ENCODE measurements at regions not wholly inside any gene's neighbourhood (a gene's known extent, or its start where the extent isn't known, plus 50 kb on each side); places are given as distances from the start of the nearest gene placed in this dataset.

- intact Hi-C loops (cut with DNase I; ENCODE audit: low total_unique reads) = no loop called here
- Histone ChIP-seq H3K27me3 (no peaks in the 10 kb centered on the region), H3K27ac (no peak overlapping the region), H3K4me3 (no peak overlapping the region), H3K36me3 (no peaks in the 10 kb centered on the region), H3K4me1 (no peaks in the 10 kb centered on the region), H3K9me3 (no peaks in the 10 kb centered on the region)
- TF ChIP-seq, protein P1, sequence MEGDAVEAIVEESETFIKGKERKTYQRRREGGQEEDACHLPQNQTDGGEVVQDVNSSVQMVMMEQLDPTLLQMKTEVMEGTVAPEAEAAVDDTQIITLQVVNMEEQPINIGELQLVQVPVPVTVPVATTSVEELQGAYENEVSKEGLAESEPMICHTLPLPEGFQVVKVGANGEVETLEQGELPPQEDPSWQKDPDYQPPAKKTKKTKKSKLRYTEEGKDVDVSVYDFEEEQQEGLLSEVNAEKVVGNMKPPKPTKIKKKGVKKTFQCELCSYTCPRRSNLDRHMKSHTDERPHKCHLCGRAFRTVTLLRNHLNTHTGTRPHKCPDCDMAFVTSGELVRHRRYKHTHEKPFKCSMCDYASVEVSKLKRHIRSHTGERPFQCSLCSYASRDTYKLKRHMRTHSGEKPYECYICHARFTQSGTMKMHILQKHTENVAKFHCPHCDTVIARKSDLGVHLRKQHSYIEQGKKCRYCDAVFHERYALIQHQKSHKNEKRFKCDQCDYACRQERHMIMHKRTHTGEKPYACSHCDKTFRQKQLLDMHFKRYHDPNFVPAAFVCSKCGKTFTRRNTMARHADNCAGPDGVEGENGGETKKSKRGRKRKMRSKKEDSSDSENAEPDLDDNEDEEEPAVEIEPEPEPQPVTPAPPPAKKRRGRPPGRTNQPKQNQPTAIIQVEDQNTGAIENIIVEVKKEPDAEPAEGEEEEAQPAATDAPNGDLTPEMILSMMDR (IDR thresholded peaks at IDR 0.05) = no peak
- TF ChIP-seq POLR2A (IDR thresholded peaks at IDR 0.05) (no peak), POLR2AphosphoS5 (IDR thresholded peaks at IDR 0.05) (no peak)
- DNase-seq (ENCODE audit: low spot score in 2 of 2) = no peak
Observed at GRCh38 chr14:76599141-76599540, 162.1 kb upstream of the VASH1 start.

DNA sequence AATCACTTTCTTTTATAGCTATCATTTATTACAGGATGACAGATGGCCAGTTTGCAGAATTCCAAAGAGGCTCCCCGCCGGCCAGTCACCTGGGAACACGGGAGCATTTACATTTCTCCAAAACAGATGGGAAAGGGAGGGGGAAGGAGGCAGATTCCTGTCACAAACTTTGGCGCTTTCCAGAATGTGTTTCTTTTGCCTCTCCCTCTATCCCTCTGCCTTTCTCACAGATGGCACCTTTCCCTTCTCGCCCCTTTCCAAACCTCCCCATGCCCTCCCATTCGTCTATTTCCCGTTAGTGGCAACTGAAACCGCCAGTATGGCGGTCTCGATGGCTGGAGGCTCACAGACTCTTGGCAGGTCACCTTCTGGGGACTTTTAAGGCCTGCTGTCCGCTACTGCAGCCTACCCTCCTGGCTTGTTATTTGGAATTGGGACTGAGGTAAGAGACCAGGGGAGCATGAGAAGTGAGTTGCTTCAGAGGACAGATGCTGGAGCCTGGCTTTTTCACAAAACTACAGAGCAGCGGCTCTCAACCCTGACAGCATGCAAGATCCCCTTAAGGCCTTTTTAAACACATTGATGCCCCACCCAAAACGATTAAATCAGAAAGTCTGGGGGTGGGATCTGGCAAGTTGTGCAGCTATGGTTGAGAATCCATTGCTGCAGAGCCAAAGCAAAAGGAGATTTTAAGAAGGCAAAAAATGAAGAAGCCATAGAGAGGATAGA, 161.5 kb upstream of the VASH1 start:
- intact Hi-C loops (cut with DNase I; ENCODE audit: low total_unique reads) = no loop called here
- no peak for TF ChIP-seq POLR2AphosphoS5 (IDR thresholded peaks at IDR 0.05)
- no peak for TF ChIP-seq POLR2A (IDR thresholded peaks at IDR 0.05)
- TF ChIP-seq, protein P1 (IDR thresholded peaks at IDR 0.05) = no peak
- H3K27ac ChIP-seq = no peak overlapping the region
- DNase-seq (ENCODE audit: low spot score in 2 of 2) = no peak
- H3K9me3 ChIP-seq = no peaks in the 10 kb centered on the region
- no peak overlapping the region for H3K4me3 ChIP-seq
- H3K36me3 ChIP-seq = no peaks in the 10 kb centered on the region
- no peaks in the 10 kb centered on the region for H3K4me1 ChIP-seq
- no peaks in the 10 kb centered on the region for H3K27me3 ChIP-seq

GRCh38 chr14:76603713-76604112, 157.6 kb upstream of the VASH1 start:
- TF ChIP-seq POLR2A (IDR thresholded peaks at IDR 0.05) = no peak
- TF ChIP-seq, protein P1 (IDR thresholded peaks at IDR 0.05) = no peak
- no peak for TF ChIP-seq POLR2AphosphoS5 (IDR thresholded peaks at IDR 0.05)
- Histone ChIP-seq H3K4me3 (no peak overlapping the region), H3K9me3 (no peaks in the 10 kb centered on the region), H3K36me3 (no peaks in the 10 kb centered on the region), H3K27me3 (no peaks in the 10 kb centered on the region), H3K27ac (no peak overlapping the region), H3K4me1 (no peaks in the 10 kb centered on the region)
- no peak for DNase-seq (ENCODE audit: low spot score in 2 of 2)
- intact Hi-C loops (cut with DNase I; ENCODE audit: low total_unique reads) = no loop called here

DNA sequence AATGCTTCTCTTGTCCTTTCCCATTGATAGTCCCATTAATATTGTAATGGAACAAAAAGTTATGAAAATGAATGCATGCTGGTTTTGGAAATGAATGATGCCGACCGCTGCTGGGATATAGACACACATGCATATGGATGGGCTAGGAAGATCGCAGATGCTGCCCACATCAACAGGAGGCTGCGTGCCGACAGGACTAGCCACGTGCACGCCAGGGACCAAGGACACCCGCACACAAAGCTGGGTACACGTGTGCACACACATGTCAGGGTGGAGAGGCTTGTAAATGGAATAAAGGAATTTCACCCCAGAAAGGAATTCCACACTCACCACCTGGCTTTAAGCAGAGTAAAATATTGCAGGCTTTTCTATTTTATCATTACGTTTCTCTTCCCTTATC, 153.8 kb upstream of the VASH1 start:
- Histone ChIP-seq H3K4me3 (no peak overlapping the region), H3K9me3 (no peaks in the 10 kb centered on the region), H3K27ac (no peak overlapping the region), H3K27me3 (no peaks in the 10 kb centered on the region), H3K4me1 (no peaks in the 10 kb centered on the region), H3K36me3 (no peaks in the 10 kb centered on the region)
- no peak for TF ChIP-seq POLR2AphosphoS5 (IDR thresholded peaks at IDR 0.05)
- TF ChIP-seq POLR2A (IDR thresholded peaks at IDR 0.05) = no peak
- TF ChIP-seq, protein P1 (IDR thresholded peaks at IDR 0.05) = no peak
- intact Hi-C loops (cut with DNase I; ENCODE audit: low total_unique reads) = no loop called here
- no peak for DNase-seq (ENCODE audit: low spot score in 2 of 2)

- H3K36me3 ChIP-seq = no peaks in the 10 kb centered on the region
- H3K4me1 ChIP-seq = no peaks in the 10 kb centered on the region
- TF ChIP-seq, protein P1 (IDR thresholded peaks at IDR 0.05) = no peak
- no peak for TF ChIP-seq POLR2A (IDR thresholded peaks at IDR 0.05)
- no peak for TF ChIP-seq POLR2AphosphoS5 (IDR thresholded peaks at IDR 0.05)
- no peak overlapping the region for H3K4me3 ChIP-seq
- intact Hi-C loops (cut with DNase I; ENCODE audit: low total_unique reads) = no loop called here
- H3K9me3 ChIP-seq = peaks cover 7 to 12% of the 10 kb centered on the region in 2 donors
- H3K27me3 ChIP-seq = no peaks in the 10 kb centered on the region
- H3K27ac ChIP-seq = no peak overlapping the region
- DNase-seq (ENCODE audit: low spot score in 2 of 2) = no peak
Observed at GRCh38 chr14:76612654-76613053, 148.6 kb upstream of the VASH1 start.

Data from breast epithelium (tissue), 4 donors.